Renal cortex interstitium (tissue), 11 donors: ENCODE measurements at regions not wholly inside any gene's neighbourhood (a gene's known extent, or its start where the extent isn't known, plus 50 kb on each side); places are given as distances from the start of the nearest gene placed in this dataset.

Source experiments
- DNase-seq, 11 donors: peaks; one replicate each; pipeline ENCODE4 v3.0.0-alpha.2; 2013; ENCODE audit warnings: low read depth in 9 of 11, low spot score in 4 of 11; ENCODE audit errors: extremely low read depth in 1 of 11

- no peak for DNase-seq
Measured at GRCh38 chr5:98992552-98992951, 63.7 kb upstream of the CHD1 start.

- DNase-seq, result no peak
Measured at GRCh38 chr5:98989727-98990126, 60.9 kb upstream of the CHD1 start.

- DNase-seq, result no peak
Measured at GRCh38 chr5:98986587-98986986, 57.8 kb upstream of the CHD1 start.

GRCh38 chr5:98982880-98983279 lies 54.1 kb upstream of the CHD1 start:
- DNase-seq, result no peak
